H9 (cell line): ENCODE measurements at regions not wholly inside any gene's neighbourhood (a gene's known extent, or its start where the extent isn't known, plus 50 kb on each side); places are given as distances from the start of the nearest gene placed in this dataset.

Experiments
- DNase-seq: peaks from one replicate; pipeline ENCODE4 v3.0.0-alpha.2; 2017
- H2AFZ ChIP-seq: one replicate; pipeline ENCODE4 v1.6.1; 2013; ENCODE audit warnings: mild to moderate bottlenecking, low read length, control low read depth, moderate library complexity
- H2AK5ac ChIP-seq: 2 replicates; pipeline ENCODE4 v1.6.1; 2013; ENCODE audit warnings: low read length, control low read depth, mixed read lengths; ENCODE audit not compliant: insufficient read length
- H2BK120ac ChIP-seq: one replicate; pipeline ENCODE4 v1.6.1; 2013; ENCODE audit warnings: low read depth, mild to moderate bottlenecking, low read length, control low read depth, inconsistent platforms; ENCODE audit not compliant: poor library complexity, severe bottlenecking
- H2BK12ac ChIP-seq: 2 replicates; pipeline ENCODE4 v1.6.1; 2013; ENCODE audit warnings: low read length, control low read depth, mixed read lengths, low read depth; ENCODE audit not compliant: insufficient read length
- H2BK15ac ChIP-seq: 2 replicates; pipeline ENCODE4 v1.6.1; 2013; ENCODE audit warnings: low read depth, low read length, control low read depth
- H2BK20ac ChIP-seq: one replicate; pipeline ENCODE4 v1.6.1; 2013; ENCODE audit warnings: low read depth, mild to moderate bottlenecking, low read length, control low read depth, inconsistent platforms; ENCODE audit not compliant: poor library complexity, severe bottlenecking
- H2BK5ac ChIP-seq: 2 replicates; pipeline ENCODE4 v1.6.1; 2013; ENCODE audit warnings: low read length, control low read depth, mixed read lengths; ENCODE audit not compliant: insufficient read length
- H3K14ac ChIP-seq: 2 replicates; pipeline ENCODE4 v1.6.1; 2013; ENCODE audit warnings: low read length, control low read depth; ENCODE audit not compliant: insufficient read depth
- H3K18ac ChIP-seq: 2 replicates; pipeline ENCODE4 v1.6.1; 2013; ENCODE audit warnings: low read depth, mild to moderate bottlenecking, mixed read lengths, low read length, control low read depth; ENCODE audit not compliant: insufficient read length
- H3K23ac ChIP-seq: 2 replicates; pipeline ENCODE4 v1.6.1; 2013; ENCODE audit warnings: low read length, control low read depth, mixed read lengths, low read depth; ENCODE audit not compliant: insufficient read length
- H3K23me2 ChIP-seq: 2 replicates; pipeline ENCODE4 v1.6.1; 2013; ENCODE audit warnings: low read depth, mild to moderate bottlenecking, mixed read lengths, low read length, control low read depth; ENCODE audit not compliant: insufficient read length, poor library complexity, severe bottlenecking
- H3K27ac ChIP-seq: 2 replicates; pipeline ENCODE4 v1.5.1; 2013; ENCODE audit warnings: low read length, control low read depth, mixed read lengths, low read depth; ENCODE audit not compliant: insufficient read length
- H3K27me3 ChIP-seq: 2 replicates; pipeline ENCODE4 v1.6.1; 2013; ENCODE audit warnings: low read length, control low read depth, inconsistent platforms; ENCODE audit not compliant: insufficient read depth
- H3K4ac ChIP-seq: 2 replicates; pipeline ENCODE4 v1.6.1; 2013; ENCODE audit warnings: low read depth, mild to moderate bottlenecking, control low read depth, inconsistent platforms, low read length, moderate library complexity
- H3K4me1 ChIP-seq: 2 replicates; pipeline ENCODE4 v1.6.1; 2013; ENCODE audit warnings: low read length, control low read depth, inconsistent platforms; ENCODE audit not compliant: insufficient read depth
- H3K4me2 ChIP-seq: 2 replicates; pipeline ENCODE4 v1.6.1; 2013; ENCODE audit warnings: low read length, control low read depth, mixed read lengths; ENCODE audit not compliant: insufficient read length, insufficient read depth
- H3K56ac ChIP-seq: 2 replicates; pipeline ENCODE4 v1.6.1; 2013; ENCODE audit warnings: low read depth, mild to moderate bottlenecking, mixed read lengths, low read length, control low read depth; ENCODE audit not compliant: insufficient read length
- H3K79me1 ChIP-seq: 2 replicates; pipeline ENCODE4 v1.6.1; 2013; ENCODE audit warnings: low read depth, mild to moderate bottlenecking, moderate library complexity, low read length, control low read depth, inconsistent platforms; ENCODE audit not compliant: insufficient read depth, poor library complexity, severe bottlenecking
- H3K79me2 ChIP-seq: 2 replicates; pipeline ENCODE4 v1.6.1; 2013; ENCODE audit warnings: low read length, control low read depth, inconsistent platforms; ENCODE audit not compliant: insufficient read depth
- H3K9ac ChIP-seq: 2 replicates; pipeline ENCODE4 v1.6.1; 2013; ENCODE audit warnings: low read length, control low read depth, mixed read lengths; ENCODE audit not compliant: insufficient read length; ENCODE audit errors: extremely low read depth
- H3K9me3 ChIP-seq: one replicate; pipeline ENCODE4 v1.6.1; 2013; ENCODE audit warnings: low read depth, low read length, inconsistent platforms; ENCODE audit not compliant: control insufficient read depth
- H3T11ph ChIP-seq: one replicate; pipeline ENCODE4 v1.6.1; 2013; ENCODE audit warnings: mild to moderate bottlenecking, low read length, control low read depth, inconsistent platforms
- H4K20me1 ChIP-seq: one replicate; pipeline ENCODE4 v1.6.1; 2013; ENCODE audit not compliant: control insufficient read depth, insufficient read length, insufficient read depth
- H4K5ac ChIP-seq: 2 replicates; pipeline ENCODE4 v1.6.1; 2013; ENCODE audit warnings: low read depth, mild to moderate bottlenecking, mixed read lengths, low read length, control low read depth; ENCODE audit not compliant: insufficient read length
- H4K8ac ChIP-seq: replicated peaks from 2 replicates; pipeline ENCODE4 v1.6.1; 2013; ENCODE audit warnings: low read length, control low read depth, mixed read lengths, low read depth; ENCODE audit not compliant: insufficient read length
- H4K91ac ChIP-seq: 2 replicates; pipeline ENCODE4 v1.6.1; 2013; ENCODE audit warnings: low read depth, mild to moderate bottlenecking, moderate library complexity, mixed read lengths, low read length, control low read depth; ENCODE audit not compliant: insufficient read length
- H3K27ac Mint-ChIP-seq, 3 experiments: 2 replicates in 2 of 3; 3 replicates in 1 of 3; pipeline ENCODE4 v1.8.0; 2020 to 2021; ENCODE audit warnings: mixed read lengths in 3 of 3, mild to moderate bottlenecking in 1 of 3, moderate library complexity in 1 of 3
- H3K27me3 Mint-ChIP-seq: 2 replicates; pipeline ENCODE4 v1.8.0; 2021; ENCODE audit warnings: low read depth, mild to moderate bottlenecking, moderate library complexity, mixed read lengths
- H3K36me3 Mint-ChIP-seq, 3 experiments: 2 replicates in 2 of 3; 3 replicates in 1 of 3; pipeline ENCODE4 v1.8.0; 2020 to 2021; ENCODE audit warnings: low read depth in 3 of 3, mixed read lengths in 3 of 3; ENCODE audit not compliant: insufficient read depth in 1 of 3
- H3K4me1 Mint-ChIP-seq, 2 experiments: 2 replicates each; pipeline ENCODE4 v1.8.0; 2020; ENCODE audit warnings: mixed read lengths in 2 of 2
- H3K4me3 Mint-ChIP-seq, 2 experiments: 2 replicates in 1 of 2; 3 replicates in 1 of 2; pipeline ENCODE4 v1.8.0; 2020 to 2021; ENCODE audit warnings: mild to moderate bottlenecking in 2 of 2, mixed read lengths in 2 of 2, moderate library complexity in 1 of 2
- H3K9me3 Mint-ChIP-seq, 2 experiments: 2 replicates in 1 of 2; 3 replicates in 1 of 2; pipeline ENCODE4 v1.8.0; 2020; ENCODE audit warnings: mild to moderate bottlenecking in 2 of 2, mixed read lengths in 2 of 2, moderate library complexity in 1 of 2
- WGBS: extraction: QIAGEN DNeasy Blood & Tissue Kit; methylation state at CpG from one replicate; pipeline ENCODE4 v1.1.7; 2013; ENCODE audit warnings: missing lambda C conversion rate, low lambda C conversion rate, mixed read lengths; ENCODE audit not compliant: insufficient read length; ENCODE audit errors: extremely low coverage; 5-methylcytosine and 5-hydroxymethylcytosine counted together
- TF ChIP-seq, protein P1 (sequence below): fragments of 200-600 bp; sonication (generic); conservative IDR thresholded peaks from 3 replicates; pipeline ENCODE4 v1.8.0; 2021; ENCODE audit warnings: antibody characterized with exemption, mild to moderate bottlenecking

DNA sequence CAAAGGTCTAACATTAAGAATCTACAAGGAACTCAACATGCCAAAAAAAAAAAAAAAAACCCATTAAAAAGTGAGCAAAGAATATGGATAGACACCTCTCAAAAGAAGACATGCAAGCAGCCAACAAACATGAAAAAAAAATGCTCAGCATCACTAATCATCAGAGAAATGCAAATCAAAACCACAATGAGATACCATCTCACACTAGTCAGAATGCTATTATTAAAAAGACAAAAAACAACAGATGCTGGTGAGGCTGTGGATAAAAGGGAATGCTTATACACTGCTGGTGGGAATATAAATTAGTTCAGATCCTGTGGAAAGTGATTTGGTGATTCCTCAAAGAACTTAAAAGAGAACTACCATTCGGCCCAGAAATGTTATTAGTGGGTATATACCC lies 257.7 kb upstream of the PLET1 start:
- Mint-ChIP-seq H3K9me3 (no peaks in the 10 kb centered on the region), H3K27ac (no peak overlapping the region), H3K4me1 (peaks cover 10 to 12% of the 10 kb centered on the region in 2 experiments), H3K4me3 (no peak overlapping the region), H3K36me3 (no peaks in the 10 kb centered on the region), H3K27me3 (peaks cover 2% of the 10 kb centered on the region; the same call in 1 of the 2 replicates)
- H3K4me2 ChIP-seq, result no peak overlapping the region
- H2BK5ac ChIP-seq, result no peak overlapping the region
- H3T11ph ChIP-seq, result no peak overlapping the region
- no peaks in the 10 kb centered on the region for H4K20me1 ChIP-seq
- H2AK5ac ChIP-seq, result no peak overlapping the region
- H3K23me2 ChIP-seq, result no peaks in the 10 kb centered on the region
- DNase-seq, result no peak
- no peak overlapping the region for H4K8ac ChIP-seq
- H4K5ac ChIP-seq, result no peak overlapping the region
- H3K14ac ChIP-seq, result no peak overlapping the region
- no peak overlapping the region for H3K9ac ChIP-seq
- no peak overlapping the region for H2BK15ac ChIP-seq
- no peak overlapping the region for H4K91ac ChIP-seq
- WGBS, result no CpG with 5 or more reads among the region's 1 CpG
- no peak overlapping the region for H2BK20ac ChIP-seq
- no peak overlapping the region for H3K23ac ChIP-seq
- H2AFZ ChIP-seq, result no peak overlapping the region
- no peak overlapping the region for H3K4ac ChIP-seq
- H3K79me2 ChIP-seq, result no peaks in the 10 kb centered on the region
- no peak overlapping the region for H2BK12ac ChIP-seq
- H3K18ac ChIP-seq, result no peak overlapping the region
- no peak overlapping the region for H3K27ac ChIP-seq
- H3K4me1 ChIP-seq, result no peaks in the 10 kb centered on the region
- no peaks in the 10 kb centered on the region for H3K79me1 ChIP-seq
- H3K56ac ChIP-seq, result no peak overlapping the region
- no peaks in the 10 kb centered on the region for H3K27me3 ChIP-seq
- H2BK120ac ChIP-seq, result no peak overlapping the region
- TF ChIP-seq, protein P1, sequence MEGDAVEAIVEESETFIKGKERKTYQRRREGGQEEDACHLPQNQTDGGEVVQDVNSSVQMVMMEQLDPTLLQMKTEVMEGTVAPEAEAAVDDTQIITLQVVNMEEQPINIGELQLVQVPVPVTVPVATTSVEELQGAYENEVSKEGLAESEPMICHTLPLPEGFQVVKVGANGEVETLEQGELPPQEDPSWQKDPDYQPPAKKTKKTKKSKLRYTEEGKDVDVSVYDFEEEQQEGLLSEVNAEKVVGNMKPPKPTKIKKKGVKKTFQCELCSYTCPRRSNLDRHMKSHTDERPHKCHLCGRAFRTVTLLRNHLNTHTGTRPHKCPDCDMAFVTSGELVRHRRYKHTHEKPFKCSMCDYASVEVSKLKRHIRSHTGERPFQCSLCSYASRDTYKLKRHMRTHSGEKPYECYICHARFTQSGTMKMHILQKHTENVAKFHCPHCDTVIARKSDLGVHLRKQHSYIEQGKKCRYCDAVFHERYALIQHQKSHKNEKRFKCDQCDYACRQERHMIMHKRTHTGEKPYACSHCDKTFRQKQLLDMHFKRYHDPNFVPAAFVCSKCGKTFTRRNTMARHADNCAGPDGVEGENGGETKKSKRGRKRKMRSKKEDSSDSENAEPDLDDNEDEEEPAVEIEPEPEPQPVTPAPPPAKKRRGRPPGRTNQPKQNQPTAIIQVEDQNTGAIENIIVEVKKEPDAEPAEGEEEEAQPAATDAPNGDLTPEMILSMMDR, result no peak
- no peaks in the 10 kb centered on the region for H3K9me3 ChIP-seq
